ENCODE measurements at regions not wholly inside any gene's neighbourhood (a gene's known extent, or its start where the extent isn't known, plus 50 kb on each side); places are given as distances from the start of the nearest gene placed in this dataset.

- TF ChIP-seq, protein P1, sequence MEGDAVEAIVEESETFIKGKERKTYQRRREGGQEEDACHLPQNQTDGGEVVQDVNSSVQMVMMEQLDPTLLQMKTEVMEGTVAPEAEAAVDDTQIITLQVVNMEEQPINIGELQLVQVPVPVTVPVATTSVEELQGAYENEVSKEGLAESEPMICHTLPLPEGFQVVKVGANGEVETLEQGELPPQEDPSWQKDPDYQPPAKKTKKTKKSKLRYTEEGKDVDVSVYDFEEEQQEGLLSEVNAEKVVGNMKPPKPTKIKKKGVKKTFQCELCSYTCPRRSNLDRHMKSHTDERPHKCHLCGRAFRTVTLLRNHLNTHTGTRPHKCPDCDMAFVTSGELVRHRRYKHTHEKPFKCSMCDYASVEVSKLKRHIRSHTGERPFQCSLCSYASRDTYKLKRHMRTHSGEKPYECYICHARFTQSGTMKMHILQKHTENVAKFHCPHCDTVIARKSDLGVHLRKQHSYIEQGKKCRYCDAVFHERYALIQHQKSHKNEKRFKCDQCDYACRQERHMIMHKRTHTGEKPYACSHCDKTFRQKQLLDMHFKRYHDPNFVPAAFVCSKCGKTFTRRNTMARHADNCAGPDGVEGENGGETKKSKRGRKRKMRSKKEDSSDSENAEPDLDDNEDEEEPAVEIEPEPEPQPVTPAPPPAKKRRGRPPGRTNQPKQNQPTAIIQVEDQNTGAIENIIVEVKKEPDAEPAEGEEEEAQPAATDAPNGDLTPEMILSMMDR (IDR thresholded peaks at IDR 0.05; ENCODE audit: insufficient read depth, low read length, poor library complexity, severe bottlenecking), result no peak
- TF ChIP-seq EZH2phosphoT487 (conservative IDR thresholded peaks at IDR 0.05; ENCODE audit: low read length), result no peak
These were observed 268.7 kb upstream of the PAPPA start for GRCh38 chr9:115884846-115885245.
